Right forelimb (tissue), 1 donor: ENCODE measurements at regions not wholly inside any gene's neighbourhood (a gene's known extent, or its start where the extent isn't known, plus 50 kb on each side); places are given as distances from the start of the nearest gene placed in this dataset.
"Not testable (repeated sequence)": the region's sequence is repeated elsewhere in the genome, so short reads cannot be mapped to it uniquely, and the experiment has no call there.

Experiments
- DNase-seq: peaks from one replicate; pipeline ENCODE4 v3.0.0-alpha.2; 2018

DNA sequence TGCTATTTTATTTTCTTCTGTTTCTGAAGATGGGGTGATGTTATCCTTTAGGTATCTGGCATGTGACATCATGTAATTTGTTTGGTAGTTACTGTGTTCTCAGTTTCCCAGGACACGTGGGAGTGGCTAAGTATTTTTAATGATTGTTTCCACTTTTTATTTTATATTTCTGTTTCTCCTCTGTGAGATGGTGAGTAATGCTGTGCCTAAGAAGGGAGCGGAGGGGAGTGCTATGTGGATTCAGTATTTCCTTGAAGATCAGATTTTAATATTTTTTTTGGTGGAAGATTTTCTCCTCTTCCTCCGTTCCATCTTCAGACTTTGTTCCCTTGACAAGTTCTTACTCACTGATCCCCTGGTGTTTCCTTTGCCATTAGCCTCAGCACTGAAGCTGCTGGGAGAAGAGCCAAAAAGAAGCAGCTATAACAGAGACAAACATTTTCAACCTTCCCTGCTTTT is 180.0 kb upstream of the MMADHC start:
- no peak for DNase-seq

- DNase-seq = no peak
Measured at GRCh38 chr2:149766339-149766738, 178.8 kb upstream of the MMADHC start.

DNA sequence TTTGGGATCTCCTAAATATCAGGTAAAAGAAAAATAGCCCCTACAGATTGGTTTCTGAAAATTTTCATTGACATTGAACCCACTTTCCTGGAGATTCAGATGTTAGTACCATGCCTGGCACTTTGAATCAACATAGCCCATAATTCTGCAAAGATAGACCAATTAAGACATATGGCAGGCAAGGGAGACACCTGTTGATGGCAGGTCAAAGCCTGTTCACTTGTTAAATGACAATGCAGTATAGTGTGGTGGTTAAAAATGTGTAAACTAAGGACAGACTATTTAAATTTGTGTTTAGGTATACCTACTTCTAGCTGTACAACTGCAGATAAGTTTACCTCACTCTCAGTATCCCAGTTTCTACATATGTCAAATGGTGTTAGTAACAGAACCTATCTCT is 178.1 kb upstream of the MMADHC start:
- no peak for DNase-seq

- DNase-seq = no peak
Measured at GRCh38 chr2:149765003-149765402, 177.4 kb upstream of the MMADHC start.

DNA sequence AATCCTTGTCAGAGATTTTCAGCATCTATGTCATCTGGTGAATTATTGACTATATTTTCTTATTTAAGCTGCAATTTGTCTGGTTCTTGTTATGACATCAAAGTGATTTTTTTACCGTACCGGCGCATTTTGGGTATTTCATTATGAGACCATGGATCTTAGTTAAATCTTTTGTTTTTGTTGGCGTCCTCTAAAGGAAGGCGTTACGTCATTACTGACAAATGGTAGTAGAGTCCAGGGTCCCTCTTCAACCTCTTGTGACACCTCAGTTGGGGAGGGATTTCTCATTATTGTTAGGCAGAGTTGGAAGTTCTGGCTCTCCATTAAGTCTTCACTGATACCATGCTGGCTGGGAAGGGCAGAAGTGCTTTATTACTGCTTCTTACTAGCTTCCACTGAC is 175.8 kb upstream of the MMADHC start:
- DNase-seq = no peak

GRCh38 chr2:149761611-149762010 is 174.0 kb upstream of the MMADHC start:
- DNase-seq = no peak

DNA sequence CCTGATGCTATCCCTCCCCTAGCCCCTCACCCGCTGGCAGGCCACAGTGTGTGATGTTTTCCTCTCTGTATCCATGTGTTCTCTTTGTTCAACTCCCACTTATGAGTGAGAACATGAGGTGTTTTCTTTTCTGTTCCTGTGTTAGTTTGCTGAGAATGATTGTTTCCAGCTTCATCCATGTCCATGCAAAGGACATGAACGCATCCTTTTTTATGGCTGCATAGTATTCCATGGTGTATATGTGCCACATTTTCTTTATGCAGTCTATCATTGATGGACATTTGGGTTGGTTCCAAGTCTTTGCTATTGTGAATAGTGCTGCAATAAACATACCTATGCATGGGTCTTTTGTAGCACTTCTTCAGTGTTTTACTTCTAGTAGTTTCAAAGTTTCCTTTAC is 171.8 kb upstream of the MMADHC start:
- not testable (repeated sequence) for DNase-seq

DNA sequence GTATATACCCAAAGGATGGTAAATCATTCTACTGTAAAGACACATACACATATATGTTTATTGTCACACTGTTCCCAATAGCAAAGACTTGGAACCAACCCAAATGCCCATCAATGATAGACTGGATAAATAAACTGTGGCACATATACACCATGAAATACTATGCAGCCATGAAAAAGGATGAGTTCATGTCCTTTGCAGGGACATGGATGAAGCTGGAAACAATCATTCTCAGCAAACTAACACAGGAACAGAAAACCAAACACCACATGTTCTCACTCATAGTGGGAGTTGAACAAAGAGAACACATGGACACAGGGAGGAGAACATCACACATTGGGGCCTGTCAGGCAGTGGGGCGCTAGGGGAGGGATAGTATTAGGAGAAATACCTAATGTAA is 167.1 kb upstream of the MMADHC start:
- not testable (repeated sequence) for DNase-seq

- no peak for DNase-seq
Measured at GRCh38 chr2:149747456-149747855, 159.9 kb upstream of the MMADHC start.

- DNase-seq = no peak
Measured at GRCh38 chr2:149745396-149746230, 158.0 kb upstream of the MMADHC start.

DNA sequence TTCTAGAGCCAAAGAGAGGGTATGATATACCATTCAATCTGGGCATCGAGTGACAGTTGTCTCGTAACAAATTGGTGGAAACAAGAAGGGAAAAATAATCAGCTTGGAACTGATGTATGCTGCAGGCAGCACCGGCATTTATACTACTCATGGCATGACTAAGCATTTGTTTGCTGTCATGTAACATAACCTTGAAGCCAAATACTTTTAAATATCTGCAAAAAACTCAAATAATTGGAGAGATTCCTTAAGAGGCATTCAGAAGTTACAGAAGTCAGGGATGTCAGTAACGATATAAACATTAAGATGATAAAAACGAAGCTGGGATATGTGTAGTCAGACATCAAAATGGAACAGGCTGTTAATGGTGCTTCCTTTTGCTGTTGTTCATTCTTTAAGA is 157.3 kb upstream of the MMADHC start:
- no peak for DNase-seq

DNA sequence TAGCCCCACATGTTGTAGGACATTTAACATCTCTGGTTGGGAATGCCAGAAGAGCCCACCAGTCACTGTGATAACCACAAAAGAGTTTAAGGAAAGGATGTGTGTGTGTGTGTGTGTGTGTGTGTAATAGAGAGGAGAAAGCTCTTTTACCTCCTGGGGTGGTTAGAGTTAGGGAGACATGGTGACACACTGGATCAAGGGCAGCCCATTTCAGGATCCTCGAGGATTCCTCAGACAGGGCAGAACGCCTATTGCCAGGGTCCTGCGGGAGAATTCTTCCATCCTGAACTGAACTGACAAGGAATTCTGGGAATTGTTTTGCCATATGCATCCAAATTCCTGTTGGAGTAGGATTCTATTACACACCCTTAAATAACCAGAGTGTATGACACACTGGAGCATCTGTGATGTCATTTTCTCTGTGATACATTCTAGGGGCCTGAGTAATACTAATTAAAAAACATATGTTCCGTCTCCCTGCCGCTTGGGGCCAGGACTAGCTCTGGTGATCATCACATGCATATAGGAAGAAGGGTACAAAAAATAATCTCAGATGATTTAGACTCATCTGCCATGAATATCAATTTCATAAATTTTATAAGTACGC is 156.4 kb upstream of the MMADHC start:
- no peak for DNase-seq

DNA sequence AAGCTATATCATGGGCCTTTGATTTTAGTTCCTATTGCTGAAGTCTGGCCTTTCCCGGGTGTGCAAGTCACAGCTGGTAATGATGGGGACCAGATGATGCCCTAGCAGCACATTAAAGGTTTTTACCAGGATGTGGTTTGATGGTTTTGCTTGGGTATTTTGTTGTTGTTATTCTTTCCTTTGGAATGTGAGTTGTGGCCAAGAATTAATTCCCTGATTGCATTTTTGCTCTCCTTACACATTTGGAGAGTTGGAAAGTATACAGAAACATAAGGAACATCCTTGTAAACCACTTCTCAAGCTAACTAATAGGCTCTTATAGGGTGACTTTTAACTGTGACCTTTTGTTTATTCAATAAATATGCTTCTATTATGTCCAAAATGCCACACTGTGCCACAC is 154.1 kb upstream of the MMADHC start:
- no peak for DNase-seq

- DNase-seq = no peak
Measured at GRCh38 chr2:149740490-149740889, 152.9 kb upstream of the MMADHC start.

- no peak for DNase-seq
Measured at GRCh38 chr2:149739883-149740265, 152.3 kb upstream of the MMADHC start.

DNA sequence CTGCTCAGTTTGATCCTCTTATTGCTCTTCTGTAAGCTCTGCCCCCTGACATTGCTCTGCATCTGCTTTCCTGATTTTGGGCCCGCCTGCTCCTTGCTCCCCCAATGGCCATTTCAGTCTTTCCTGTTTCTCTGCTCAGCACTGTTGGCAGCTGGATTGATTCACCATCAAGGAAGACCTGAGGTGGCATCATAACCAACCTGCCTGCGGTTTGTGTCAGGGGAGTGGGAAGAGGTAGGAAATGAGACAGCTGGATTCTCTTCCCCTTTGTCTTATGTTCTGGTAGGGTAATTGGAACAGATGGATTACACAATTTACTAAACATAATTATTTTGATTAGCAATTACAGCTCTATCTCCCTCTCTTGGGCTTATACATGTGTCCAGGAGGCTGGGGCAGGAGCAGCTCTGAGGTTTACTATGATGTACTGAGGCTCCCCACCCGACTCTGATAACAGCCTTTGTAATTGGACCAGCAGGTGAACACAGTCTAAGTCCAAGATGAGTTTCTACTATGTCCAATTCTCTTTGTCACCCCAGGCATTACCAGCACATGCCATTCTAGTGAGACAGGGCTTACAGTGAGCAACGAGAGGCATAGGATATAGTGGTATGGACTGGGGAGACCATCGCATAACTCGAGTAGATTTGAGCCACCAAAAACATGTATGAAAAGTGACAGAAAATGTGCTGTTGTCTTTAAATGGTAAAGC is 151.8 kb upstream of the MMADHC start:
- DNase-seq = no peak

- no peak for DNase-seq
Measured at GRCh38 chr2:149738767-149739166, 151.2 kb upstream of the MMADHC start.

DNA sequence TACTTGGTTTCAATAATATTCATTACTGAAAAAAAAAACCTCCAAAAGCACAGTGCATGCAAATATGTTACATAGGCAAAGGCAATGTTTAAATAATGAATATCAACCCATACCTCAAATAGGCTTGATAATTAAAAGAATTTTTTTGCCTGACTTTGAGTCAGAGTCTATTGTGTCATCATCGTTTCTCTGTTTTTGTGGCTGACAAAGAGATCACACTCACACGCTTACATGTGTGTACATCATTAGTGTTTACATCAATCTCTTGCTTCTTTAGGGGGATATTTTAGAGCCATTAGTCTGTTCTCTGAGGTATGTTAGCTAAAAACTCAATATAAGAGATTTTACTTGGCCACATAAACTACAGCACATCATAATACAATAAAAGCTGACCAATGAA is 150.3 kb upstream of the MMADHC start:
- no peak for DNase-seq

GRCh38 chr2:149735237-149735958 is 147.8 kb upstream of the MMADHC start:
- no peak for DNase-seq

DNA sequence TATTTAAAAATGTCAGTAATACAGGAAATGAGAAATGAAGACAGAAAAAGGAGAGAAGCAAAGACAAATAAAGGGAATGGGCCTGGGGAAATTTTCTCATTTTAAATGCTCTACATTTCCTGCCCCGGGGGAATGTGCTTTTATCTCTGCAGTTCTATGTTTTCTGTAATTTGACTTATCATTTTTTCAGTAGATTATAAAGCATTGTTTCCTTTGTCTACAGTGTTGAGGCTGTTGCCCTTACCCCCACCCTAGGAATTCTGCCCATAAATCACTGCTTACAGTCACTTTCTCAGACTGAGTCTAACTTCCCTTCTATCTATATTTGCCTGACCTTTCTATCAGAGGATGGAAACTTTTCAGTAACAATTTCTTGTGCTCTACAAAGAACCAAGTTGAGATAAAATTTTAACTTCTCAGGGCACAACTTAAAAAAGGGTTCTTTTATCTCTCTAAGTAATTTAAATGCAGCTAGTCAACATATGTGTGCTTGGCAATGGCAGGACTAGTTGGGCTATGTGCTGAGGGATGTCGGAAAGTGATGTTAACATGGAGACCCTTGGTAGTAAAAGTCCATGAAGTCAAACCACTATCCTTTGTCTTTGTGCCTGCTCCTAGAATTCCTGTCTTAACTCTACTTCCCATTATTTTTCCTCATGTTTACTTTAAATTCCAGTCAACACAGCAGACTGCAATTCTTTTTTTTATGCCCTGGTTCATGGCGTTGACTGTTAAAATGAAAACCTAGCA is 146.5 kb upstream of the MMADHC start:
- no peak for DNase-seq

GRCh38 chr2:149732730-149733290 is 145.2 kb upstream of the MMADHC start:
- no peak for DNase-seq
